GM18499 (cell line): ENCODE measurements at regions not wholly inside any gene's neighbourhood (a gene's known extent, or its start where the extent isn't known, plus 50 kb on each side); places are given as distances from the start of the nearest gene placed in this dataset.
A peak's percentile ranks its signal among the peaks of the same experiment; 100 is the strongest.

Source experiments
- ATAC-seq: cut with Tn5 transposase; IDR thresholded peaks from one replicate; pipeline ENCODE4 v1.9.1; 2021; ENCODE audit warnings: moderate number of reproducible peaks; ENCODE audit not compliant: insufficient read depth, unreplicated experiment

GRCh38 chr20:22382742-22383141, 201.6 kb downstream of the FOXA2 start:
- no peak for ATAC-seq

- ATAC-seq = no peak
Observed at GRCh38 chr20:22381812-22382416, 202.5 kb downstream of the FOXA2 start.

GRCh38 chr20:22379472-22379871, 204.9 kb downstream of the FOXA2 start:
- ATAC-seq = no peak

- no peak for ATAC-seq
Observed at GRCh38 chr20:22374678-22375590, 209.4 kb downstream of the FOXA2 start.

- no peak for ATAC-seq
Observed at GRCh38 chr20:22374066-22374465, 210.3 kb downstream of the FOXA2 start.

- ATAC-seq = no peak
Observed at GRCh38 chr20:22373164-22373895, 211.0 kb downstream of the FOXA2 start.

GRCh38 chr20:22371843-22372242, 212.5 kb downstream of the FOXA2 start:
- peak; percentile 85 for ATAC-seq

GRCh38 chr20:22370137-22370536, 214.2 kb downstream of the FOXA2 start:
- ATAC-seq = no peak

- no peak for ATAC-seq
Observed at GRCh38 chr20:22369100-22369499, 215.3 kb downstream of the FOXA2 start.

- ATAC-seq = no peak
Observed at GRCh38 chr20:22368235-22368634, 216.1 kb downstream of the FOXA2 start.

GRCh38 chr20:22366631-22367030, 217.7 kb downstream of the FOXA2 start:
- ATAC-seq = no peak

- ATAC-seq = no peak
Observed at GRCh38 chr20:22354647-22355046, 229.7 kb downstream of the FOXA2 start.

- no peak for ATAC-seq
Observed at GRCh38 chr20:22353586-22353985, 230.8 kb downstream of the FOXA2 start.

- ATAC-seq = no peak
Observed at GRCh38 chr20:22352019-22352418, 232.4 kb downstream of the FOXA2 start.

GRCh38 chr20:22350624-22351023, 233.7 kb downstream of the FOXA2 start:
- ATAC-seq = no peak

GRCh38 chr20:22348010-22348409, 236.4 kb downstream of the FOXA2 start:
- ATAC-seq = no peak

- ATAC-seq = peak; percentile 68
Observed at GRCh38 chr20:22346716-22347115, 237.7 kb downstream of the FOXA2 start.

GRCh38 chr20:22343612-22344011, 240.8 kb downstream of the FOXA2 start:
- ATAC-seq = no peak

- no peak for ATAC-seq
Observed at GRCh38 chr20:22342410-22342809, 242.0 kb downstream of the FOXA2 start.

- no peak for ATAC-seq
Observed at GRCh38 chr20:22341508-22341907, 242.9 kb downstream of the FOXA2 start.

- ATAC-seq = no peak
Observed at GRCh38 chr20:22339946-22340345, 244.4 kb downstream of the FOXA2 start.
